Dermis microvascular lymphatic vessel endothelial cell (primary cell): ENCODE measurements at regions not wholly inside any gene's neighbourhood (a gene's known extent, or its start where the extent isn't known, plus 50 kb on each side); places are given as distances from the start of the nearest gene placed in this dataset.

Source experiments
- DNase-seq, 2 donors: peaks; one replicate each; pipeline versions ENCODE4 v3.0.0 to v3.0.0-alpha.2; 2010; ENCODE audit warnings: low read depth in 2 of 2

GRCh38 chr9:87818308-87818707 is 64.4 kb upstream of the SPATA31E1 start:
- DNase-seq, result no peak

DNA sequence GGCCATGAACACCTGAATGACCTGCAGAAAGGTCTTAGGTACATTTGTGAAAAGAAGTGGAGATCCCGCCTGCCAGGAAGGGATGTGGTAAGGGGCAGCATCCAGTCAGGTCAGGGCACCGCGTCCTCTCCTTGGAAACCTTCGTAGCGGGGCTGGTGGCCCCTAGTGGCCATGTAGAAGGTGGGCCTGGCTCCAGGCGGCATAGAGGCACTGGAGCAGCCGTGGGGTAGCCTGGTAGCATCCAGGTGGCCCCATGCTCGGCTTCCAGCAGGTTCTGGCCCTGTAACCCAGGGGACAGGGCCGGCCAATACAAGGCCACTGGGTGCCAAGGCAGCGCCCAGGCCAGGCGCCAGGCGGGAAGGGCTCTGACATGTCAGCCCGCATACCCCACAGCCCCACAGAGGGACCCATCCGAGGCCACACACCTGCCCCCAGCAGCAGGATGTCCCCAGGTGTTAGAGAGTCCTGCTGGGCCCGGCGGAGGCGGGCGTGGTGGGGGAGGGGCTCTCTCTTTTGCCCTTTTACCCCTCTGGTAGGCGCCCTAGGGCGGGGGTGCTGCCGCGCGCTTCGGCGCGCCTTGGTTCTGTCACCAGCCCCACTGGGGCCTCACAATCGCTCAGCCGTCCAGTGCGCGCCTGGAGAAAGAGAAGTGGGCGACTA is 58.3 kb upstream of the SPATA31E1 start:
- DNase-seq, result no peak

DNA sequence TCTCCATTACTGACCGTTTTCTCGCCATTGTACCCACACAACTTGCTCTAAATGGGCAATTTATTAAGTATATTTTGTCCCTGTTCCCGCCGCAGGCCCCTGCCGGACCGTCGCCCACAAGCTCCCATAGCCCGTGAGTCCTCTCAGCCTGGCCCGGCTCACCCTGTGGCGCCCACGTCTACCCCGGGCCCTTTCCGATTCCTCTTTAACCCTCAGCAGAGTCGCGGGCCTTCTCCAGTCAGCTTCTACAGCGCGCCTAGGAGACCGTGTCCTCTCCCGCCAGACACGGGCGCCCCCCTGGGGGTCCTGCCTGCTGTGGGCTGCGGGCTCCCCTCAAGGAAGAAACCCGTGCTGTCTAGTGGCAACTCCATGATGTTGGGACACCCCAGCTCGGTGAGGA is 57.8 kb upstream of the SPATA31E1 start:
- no peak for DNase-seq

DNA sequence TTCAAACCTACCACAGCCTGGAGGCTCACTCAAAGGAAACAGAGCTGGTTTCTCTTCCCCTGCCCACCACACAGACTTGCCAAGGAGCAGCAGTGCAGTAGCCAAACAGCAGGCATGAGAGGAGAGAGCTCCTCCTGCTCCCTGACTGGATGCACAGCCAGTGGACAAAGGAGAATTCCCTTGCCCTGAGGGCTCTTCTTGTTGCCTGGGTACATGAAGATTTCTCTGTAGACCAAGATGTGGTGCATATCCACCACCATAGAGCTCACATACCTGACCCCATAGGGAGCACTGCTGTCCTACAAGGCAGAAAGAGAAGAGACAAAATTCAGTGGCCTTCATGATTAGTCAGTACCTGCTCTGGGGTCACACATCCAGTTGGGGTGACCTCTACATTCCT is 56.3 kb upstream of the SPATA31E1 start:
- DNase-seq, result no peak

DNA sequence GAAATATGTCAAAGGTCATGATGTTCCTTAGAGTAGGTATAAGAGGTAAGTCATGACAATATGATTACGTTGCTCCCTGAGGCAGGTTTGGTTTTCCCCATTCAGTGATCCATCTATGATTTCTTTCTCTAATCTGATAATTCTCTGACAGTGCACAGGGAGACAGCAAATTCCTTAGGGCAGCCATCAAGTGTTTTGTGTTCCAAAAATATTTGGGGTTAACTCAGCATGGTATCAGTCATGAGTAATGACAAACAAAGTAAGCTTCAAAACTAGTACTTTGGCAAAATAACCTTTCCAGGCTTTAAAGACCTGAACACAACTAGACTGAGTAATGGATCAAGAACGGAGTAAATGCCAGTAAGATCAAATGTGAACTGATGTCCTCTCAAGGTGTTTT is 55.3 kb upstream of the SPATA31E1 start:
- DNase-seq, result no peak

DNA sequence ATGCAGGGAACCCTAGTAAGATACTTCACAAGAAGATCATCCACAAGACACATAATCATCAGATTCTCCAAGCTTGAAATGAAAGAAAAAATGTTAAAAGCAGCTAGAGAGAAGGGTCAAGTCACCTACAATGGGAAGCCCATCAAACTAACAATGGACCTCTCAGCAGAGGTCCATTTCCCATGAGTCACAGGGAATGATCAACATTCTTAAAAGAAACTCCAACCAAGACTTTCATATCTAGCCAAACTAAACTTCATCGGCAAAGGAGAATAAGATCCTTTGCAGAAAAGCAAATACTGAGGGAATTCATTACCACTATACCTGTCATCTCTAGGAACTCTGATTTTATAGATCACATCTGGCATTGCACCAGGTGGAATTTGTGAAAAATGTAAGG is 52.9 kb upstream of the SPATA31E1 start:
- no peak for DNase-seq

DNA sequence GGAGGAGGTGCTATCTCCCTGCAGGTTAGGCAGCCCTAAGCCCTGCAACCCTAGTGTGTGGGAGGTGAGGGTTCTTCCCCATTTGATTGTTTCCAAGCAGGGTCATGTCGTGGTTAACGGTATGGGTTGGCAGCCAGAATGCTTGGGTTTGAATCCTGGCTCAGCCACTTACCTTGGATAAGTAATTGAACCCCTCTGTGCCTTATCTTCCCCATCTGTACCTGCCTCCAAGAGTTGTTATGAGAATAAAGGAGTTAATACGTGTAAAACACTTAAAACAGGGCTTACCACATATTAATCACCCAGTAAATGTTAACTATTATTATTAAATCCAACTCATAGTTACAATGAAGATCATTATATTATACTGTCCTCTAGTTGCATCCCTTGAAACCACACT is 52.2 kb upstream of the SPATA31E1 start:
- no peak for DNase-seq

- no peak for DNase-seq
Observed at GRCh38 chr9:87831159-87831558, 51.5 kb upstream of the SPATA31E1 start.
